ENCODE measurements at regions not wholly inside any gene's neighbourhood (a gene's known extent, or its start where the extent isn't known, plus 50 kb on each side); places are given as distances from the start of the nearest gene placed in this dataset.

DNA sequence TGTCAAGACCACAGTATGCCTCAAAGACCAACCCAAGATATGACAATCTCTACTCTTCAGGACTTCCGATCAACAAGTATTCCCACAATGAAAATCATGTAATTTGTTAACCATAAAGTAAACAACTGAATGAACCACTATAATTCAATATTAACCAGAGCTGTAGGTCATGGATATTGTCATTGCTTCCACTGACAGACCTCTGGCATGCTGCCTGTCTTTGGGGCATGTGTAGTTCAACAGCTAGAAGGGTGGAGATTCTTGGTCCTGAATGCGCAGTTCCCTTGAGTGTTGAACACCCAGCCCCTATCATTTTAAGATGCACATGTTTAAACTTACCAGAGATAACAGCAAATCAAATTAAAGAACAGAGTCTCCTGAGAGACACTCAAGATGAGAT lies 283.0 kb downstream of the CEMIP2 start:
- no peak for ATAC-seq
- TF ChIP-seq BACH2 (CRISPR knock-in tag; IDR thresholded peaks at IDR 0.05; ENCODE audit: borderline replicate concordance) (no peak), OSR1 (CRISPR knock-in tag; IDR thresholded peaks at IDR 0.05) (no peak), ISL1 (CRISPR knock-in tag; IDR thresholded peaks at IDR 0.05) (no peak), ZC3H10 (CRISPR knock-in tag; IDR thresholded peaks at IDR 0.05) (no peak), ARNTL (CRISPR knock-in tag; IDR thresholded peaks at IDR 0.05; ENCODE audit: borderline replicate concordance, low read depth) (no peak), GLIS3 (CRISPR knock-in tag; IDR thresholded peaks at IDR 0.05) (no peak), ZNF565 (CRISPR knock-in tag; conservative IDR thresholded peaks at IDR 0.05; ENCODE audit: low read depth) (no peak), CSDC2 (CRISPR knock-in tag; IDR thresholded peaks at IDR 0.05) (no peak), SNAI2 (CRISPR knock-in tag; IDR thresholded peaks at IDR 0.05) (no peak)
- TF ChIP-seq, protein P1, sequence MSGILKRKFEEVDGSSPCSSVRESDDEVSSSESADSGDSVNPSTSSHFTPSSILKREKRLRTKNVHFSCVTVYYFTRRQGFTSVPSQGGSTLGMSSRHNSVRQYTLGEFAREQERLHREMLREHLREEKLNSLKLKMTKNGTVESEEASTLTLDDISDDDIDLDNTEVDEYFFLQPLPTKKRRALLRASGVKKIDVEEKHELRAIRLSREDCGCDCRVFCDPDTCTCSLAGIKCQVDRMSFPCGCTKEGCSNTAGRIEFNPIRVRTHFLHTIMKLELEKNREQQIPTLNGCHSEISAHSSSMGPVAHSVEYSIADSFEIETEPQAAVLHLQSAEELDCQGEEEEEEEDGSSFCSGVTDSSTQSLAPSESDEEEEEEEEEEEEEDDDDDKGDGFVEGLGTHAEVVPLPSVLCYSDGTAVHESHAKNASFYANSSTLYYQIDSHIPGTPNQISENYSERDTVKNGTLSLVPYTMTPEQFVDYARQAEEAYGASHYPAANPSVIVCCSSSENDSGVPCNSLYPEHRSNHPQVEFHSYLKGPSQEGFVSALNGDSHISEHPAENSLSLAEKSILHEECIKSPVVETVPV (CRISPR knock-in tag; IDR thresholded peaks at IDR 0.05) = no peak

DNA sequence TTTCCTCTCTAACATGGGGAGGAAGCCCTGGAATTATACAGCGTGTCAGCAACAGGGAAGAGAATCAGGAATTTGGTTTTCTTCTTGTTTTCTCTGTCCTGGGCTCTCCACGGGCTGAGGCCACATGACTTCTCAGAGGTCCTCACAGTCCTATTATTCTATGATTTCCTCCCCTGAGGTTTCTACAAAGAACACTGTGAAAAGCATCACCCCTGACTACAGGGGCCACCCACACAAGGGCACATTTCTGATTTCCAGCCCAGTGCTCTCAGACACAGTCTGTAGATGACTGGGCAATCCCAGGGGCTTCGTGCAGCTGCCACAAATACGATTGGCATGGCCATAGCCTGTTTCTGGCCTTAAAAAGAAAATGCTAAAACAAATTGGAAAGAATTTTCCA lies 284.9 kb downstream of the CEMIP2 start:
- no peak for TF ChIP-seq BACH2 (CRISPR knock-in tag; IDR thresholded peaks at IDR 0.05; ENCODE audit: borderline replicate concordance)
- ATAC-seq = no peak

DNA sequence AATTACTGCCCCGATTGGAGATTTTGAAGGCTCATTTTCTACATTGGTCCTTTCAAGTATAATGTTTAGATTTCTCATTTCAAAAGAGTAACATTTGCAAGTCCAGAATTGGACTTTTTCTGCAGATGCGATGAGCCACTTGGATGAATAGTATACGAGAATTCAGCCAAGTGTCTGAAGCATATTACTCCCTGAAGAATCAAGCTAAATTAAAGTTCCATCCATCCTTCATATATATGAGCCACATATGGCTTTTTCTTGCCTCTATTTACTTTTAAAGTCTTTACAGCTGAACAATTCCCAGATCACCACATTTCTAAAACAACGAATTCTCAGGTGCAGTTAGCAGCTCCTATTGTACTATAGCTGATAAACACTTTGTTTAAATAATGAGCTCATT lies 288.7 kb downstream of the CEMIP2 start:
- TF ChIP-seq TOX (CRISPR knock-in tag; IDR thresholded peaks at IDR 0.05; ENCODE audit: borderline replicate concordance) (no peak), CSDC2 (CRISPR knock-in tag; IDR thresholded peaks at IDR 0.05) (no peak), RARB (CRISPR knock-in tag; IDR thresholded peaks at IDR 0.05) (no peak), TCF4 (CRISPR knock-in tag; IDR thresholded peaks at IDR 0.05; ENCODE audit: borderline replicate concordance) (no peak), ZFP30 (CRISPR knock-in tag; IDR thresholded peaks at IDR 0.05) (no peak), OSR1 (CRISPR knock-in tag; IDR thresholded peaks at IDR 0.05) (no peak), ISL1 (CRISPR knock-in tag; IDR thresholded peaks at IDR 0.05) (no peak), ZC3H10 (CRISPR knock-in tag; IDR thresholded peaks at IDR 0.05) (no peak)
- TF ChIP-seq, protein P2, sequence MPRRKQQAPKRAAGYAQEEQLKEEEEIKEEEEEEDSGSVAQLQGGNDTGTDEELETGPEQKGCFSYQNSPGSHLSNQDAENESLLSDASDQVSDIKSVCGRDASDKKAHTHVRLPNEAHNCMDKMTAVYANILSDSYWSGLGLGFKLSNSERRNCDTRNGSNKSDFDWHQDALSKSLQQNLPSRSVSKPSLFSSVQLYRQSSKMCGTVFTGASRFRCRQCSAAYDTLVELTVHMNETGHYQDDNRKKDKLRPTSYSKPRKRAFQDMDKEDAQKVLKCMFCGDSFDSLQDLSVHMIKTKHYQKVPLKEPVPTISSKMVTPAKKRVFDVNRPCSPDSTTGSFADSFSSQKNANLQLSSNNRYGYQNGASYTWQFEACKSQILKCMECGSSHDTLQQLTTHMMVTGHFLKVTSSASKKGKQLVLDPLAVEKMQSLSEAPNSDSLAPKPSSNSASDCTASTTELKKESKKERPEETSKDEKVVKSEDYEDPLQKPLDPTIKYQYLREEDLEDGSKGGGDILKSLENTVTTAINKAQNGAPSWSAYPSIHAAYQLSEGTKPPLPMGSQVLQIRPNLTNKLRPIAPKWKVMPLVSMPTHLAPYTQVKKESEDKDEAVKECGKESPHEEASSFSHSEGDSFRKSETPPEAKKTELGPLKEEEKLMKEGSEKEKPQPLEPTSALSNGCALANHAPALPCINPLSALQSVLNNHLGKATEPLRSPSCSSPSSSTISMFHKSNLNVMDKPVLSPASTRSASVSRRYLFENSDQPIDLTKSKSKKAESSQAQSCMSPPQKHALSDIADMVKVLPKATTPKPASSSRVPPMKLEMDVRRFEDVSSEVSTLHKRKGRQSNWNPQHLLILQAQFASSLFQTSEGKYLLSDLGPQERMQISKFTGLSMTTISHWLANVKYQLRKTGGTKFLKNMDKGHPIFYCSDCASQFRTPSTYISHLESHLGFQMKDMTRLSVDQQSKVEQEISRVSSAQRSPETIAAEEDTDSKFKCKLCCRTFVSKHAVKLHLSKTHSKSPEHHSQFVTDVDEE (CRISPR knock-in tag; IDR thresholded peaks at IDR 0.05) = no peak
- TF ChIP-seq, protein P3, sequence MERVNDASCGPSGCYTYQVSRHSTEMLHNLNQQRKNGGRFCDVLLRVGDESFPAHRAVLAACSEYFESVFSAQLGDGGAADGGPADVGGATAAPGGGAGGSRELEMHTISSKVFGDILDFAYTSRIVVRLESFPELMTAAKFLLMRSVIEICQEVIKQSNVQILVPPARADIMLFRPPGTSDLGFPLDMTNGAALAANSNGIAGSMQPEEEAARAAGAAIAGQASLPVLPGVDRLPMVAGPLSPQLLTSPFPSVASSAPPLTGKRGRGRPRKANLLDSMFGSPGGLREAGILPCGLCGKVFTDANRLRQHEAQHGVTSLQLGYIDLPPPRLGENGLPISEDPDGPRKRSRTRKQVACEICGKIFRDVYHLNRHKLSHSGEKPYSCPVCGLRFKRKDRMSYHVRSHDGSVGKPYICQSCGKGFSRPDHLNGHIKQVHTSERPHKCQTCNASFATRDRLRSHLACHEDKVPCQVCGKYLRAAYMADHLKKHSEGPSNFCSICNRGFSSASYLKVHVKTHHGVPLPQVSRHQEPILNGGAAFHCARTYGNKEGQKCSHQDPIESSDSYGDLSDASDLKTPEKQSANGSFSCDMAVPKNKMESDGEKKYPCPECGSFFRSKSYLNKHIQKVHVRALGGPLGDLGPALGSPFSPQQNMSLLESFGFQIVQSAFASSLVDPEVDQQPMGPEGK (CRISPR knock-in tag; IDR thresholded peaks at IDR 0.05; ENCODE audit: borderline replicate concordance) = no peak
- TF ChIP-seq, protein P4, sequence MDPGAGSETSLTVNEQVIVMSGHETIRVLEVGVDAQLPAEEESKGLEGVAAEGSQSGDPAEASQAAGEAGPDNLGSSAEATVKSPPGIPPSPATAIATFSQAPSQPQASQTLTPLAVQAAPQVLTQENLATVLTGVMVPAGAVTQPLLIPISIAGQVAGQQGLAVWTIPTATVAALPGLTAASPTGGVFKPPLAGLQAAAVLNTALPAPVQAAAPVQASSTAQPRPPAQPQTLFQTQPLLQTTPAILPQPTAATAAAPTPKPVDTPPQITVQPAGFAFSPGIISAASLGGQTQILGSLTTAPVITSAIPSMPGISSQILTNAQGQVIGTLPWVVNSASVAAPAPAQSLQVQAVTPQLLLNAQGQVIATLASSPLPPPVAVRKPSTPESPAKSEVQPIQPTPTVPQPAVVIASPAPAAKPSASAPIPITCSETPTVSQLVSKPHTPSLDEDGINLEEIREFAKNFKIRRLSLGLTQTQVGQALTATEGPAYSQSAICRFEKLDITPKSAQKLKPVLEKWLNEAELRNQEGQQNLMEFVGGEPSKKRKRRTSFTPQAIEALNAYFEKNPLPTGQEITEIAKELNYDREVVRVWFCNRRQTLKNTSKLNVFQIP (CRISPR knock-in tag; IDR thresholded peaks at IDR 0.05; ENCODE audit: borderline replicate concordance, low read depth) = no peak
- TF ChIP-seq, protein P1 (CRISPR knock-in tag; IDR thresholded peaks at IDR 0.05) = no peak
- ATAC-seq = no peak

DNA sequence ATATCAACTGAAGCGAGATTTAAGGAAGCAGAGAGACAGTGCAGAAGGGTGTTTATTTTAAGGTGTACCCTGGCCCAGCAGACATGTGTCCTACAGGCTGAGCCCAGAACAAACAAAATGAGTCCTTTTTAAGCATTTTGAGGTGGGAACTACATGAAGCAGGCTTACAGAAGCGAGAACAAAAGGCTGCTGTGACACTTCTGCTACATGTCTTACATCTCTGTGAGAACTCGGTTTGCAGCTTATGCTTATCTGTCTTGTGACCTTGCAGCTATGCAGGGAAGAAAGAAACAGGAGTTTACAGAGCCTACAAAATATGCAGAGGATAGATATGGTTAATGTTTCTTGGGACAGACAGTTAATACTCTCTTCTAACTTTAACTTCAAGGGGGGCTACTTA lies 295.9 kb downstream of the CEMIP2 start:
- TF ChIP-seq OSR1 (CRISPR knock-in tag; IDR thresholded peaks at IDR 0.05) = no peak
- TF ChIP-seq SNAI2 (CRISPR knock-in tag; IDR thresholded peaks at IDR 0.05) = no peak
- TF ChIP-seq, protein P4 (CRISPR knock-in tag; IDR thresholded peaks at IDR 0.05; ENCODE audit: borderline replicate concordance, low read depth) = no peak
- TF ChIP-seq, protein P1 (CRISPR knock-in tag; IDR thresholded peaks at IDR 0.05) = no peak
- TF ChIP-seq ZNF565 (CRISPR knock-in tag; conservative IDR thresholded peaks at IDR 0.05; ENCODE audit: low read depth) = no peak
- TF ChIP-seq ZNF8 (CRISPR knock-in tag; IDR thresholded peaks at IDR 0.05) = no peak
- no peak for ATAC-seq
